Breast epithelium (tissue), 3 donors: ENCODE measurements at regions not wholly inside any gene's neighbourhood (a gene's known extent, or its start where the extent isn't known, plus 50 kb on each side); places are given as distances from the start of the nearest gene placed in this dataset.

Experiments used
- POLR2A ChIP-seq: fragments of 450-650 bp; IDR thresholded peaks from one replicate; pipeline ENCODE4 v1.6.1; 2016; ENCODE audit warnings: antibody characterized with exemption, mild to moderate bottlenecking, moderate library complexity
- POLR2AphosphoS5 ChIP-seq, 3 donors: sonication (generic); formaldehyde crosslinking; IDR thresholded peaks; one replicate each; pipeline ENCODE4 v1.6.1; 2017; ENCODE audit warnings: antibody characterized with exemption in 3 of 3
- TF ChIP-seq, protein P1 (sequence below), 3 donors: fragments of 450-650 bp; IDR thresholded peaks; one replicate each; pipeline ENCODE4 v1.5.1; 2016 to 2017; ENCODE audit warnings: antibody characterized with exemption in 3 of 3, mild to moderate bottlenecking in 3 of 3, moderate library complexity in 3 of 3

DNA sequence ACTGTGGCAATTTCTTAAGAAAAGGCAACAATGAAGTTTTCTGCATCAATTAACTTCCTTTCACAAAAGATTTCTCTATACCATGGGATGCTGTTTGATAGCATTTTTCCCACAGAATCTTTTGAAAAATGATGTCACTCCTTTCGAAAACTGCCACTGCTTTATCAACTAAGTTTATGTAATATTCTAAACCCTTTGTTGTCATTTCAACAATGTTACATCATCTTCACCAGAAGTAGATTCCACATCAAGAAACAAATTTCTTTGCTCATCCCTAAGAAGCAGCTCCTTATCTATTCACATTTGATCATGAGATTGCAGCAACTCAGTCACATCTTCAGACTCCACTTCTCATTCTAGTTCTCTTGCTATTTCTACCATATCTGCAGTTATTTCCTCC is 116.1 kb upstream of the KCND3 start:
- TF ChIP-seq, protein P1, sequence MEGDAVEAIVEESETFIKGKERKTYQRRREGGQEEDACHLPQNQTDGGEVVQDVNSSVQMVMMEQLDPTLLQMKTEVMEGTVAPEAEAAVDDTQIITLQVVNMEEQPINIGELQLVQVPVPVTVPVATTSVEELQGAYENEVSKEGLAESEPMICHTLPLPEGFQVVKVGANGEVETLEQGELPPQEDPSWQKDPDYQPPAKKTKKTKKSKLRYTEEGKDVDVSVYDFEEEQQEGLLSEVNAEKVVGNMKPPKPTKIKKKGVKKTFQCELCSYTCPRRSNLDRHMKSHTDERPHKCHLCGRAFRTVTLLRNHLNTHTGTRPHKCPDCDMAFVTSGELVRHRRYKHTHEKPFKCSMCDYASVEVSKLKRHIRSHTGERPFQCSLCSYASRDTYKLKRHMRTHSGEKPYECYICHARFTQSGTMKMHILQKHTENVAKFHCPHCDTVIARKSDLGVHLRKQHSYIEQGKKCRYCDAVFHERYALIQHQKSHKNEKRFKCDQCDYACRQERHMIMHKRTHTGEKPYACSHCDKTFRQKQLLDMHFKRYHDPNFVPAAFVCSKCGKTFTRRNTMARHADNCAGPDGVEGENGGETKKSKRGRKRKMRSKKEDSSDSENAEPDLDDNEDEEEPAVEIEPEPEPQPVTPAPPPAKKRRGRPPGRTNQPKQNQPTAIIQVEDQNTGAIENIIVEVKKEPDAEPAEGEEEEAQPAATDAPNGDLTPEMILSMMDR (IDR thresholded peaks at IDR 0.05), result no peak
- TF ChIP-seq POLR2A (no peak), POLR2AphosphoS5 (IDR thresholded peaks at IDR 0.05) (no peak)
